A549 (cell line): ENCODE measurements at regions not wholly inside any gene's neighbourhood (a gene's known extent, or its start where the extent isn't known, plus 50 kb on each side); places are given as distances from the start of the nearest gene placed in this dataset.

Source experiments
- ATAC-seq, 2 experiments: fragments of 200-7000 bp in 1 of 2; fragments of >200 bp in 1 of 2; cut with Nextera tagmentation in 1 of 2; cut with Tn5 transposase in 1 of 2; 3 replicates each; pipeline versions ENCODE4 v1.8.0 to v1.9.1; 2018 to 2020; ENCODE audit warnings: mild to moderate bottlenecking in 1 of 2, moderate library complexity in 1 of 2
- CTCF ChIA-PET: fragments of 300-600 bp; sonication (Branson Sonifier 250); formaldehyde crosslinking; extraction: SDS; loops from one replicate; lab custom pipeline; 2021; ENCODE audit warnings: antibody characterized with exemption, inconsistent platforms; lab: Yijun Ruan, JAX
- POLR2A ChIA-PET: fragments of 350-600 bp; formaldehyde crosslinking; extraction: SDS; loops from one replicate; lab custom pipeline; 2021; ENCODE audit warnings: antibody characterized with exemption, inconsistent platforms; lab: Yijun Ruan, JAX
- DNase-seq, 2 experiments: peaks; one replicate each; pipeline versions ENCODE4 v3.0.0 to v3.0.0-alpha.2; 2011 to 2016; ENCODE audit warnings: low read depth in 1 of 2, low spot score in 1 of 2
- FAIRE-seq: peaks from 2 replicates; lab custom pipeline; 2011; peaks lifted over from hg19 to GRCh38; lab: Jason Lieb, UNC
- H3K27ac ChIP-seq, 2 experiments: fragments of >200 bp; sonication (Bioruptor Twin); formaldehyde crosslinking; 3 replicates each; pipeline ENCODE4 v1.5.1; 2016 to 2017
- H3K4me1 ChIP-seq: fragments of >200 bp; sonication (Bioruptor Twin); formaldehyde crosslinking; 3 replicates; pipeline ENCODE4 v1.6.1; 2016
- H3K4me2 ChIP-seq: fragments of >200 bp; sonication (Bioruptor Twin); formaldehyde crosslinking; 3 replicates; pipeline ENCODE4 v1.6.1; 2016
- H3K4me3 ChIP-seq: fragments of >200 bp; sonication (Bioruptor Twin); formaldehyde crosslinking; 3 replicates; pipeline ENCODE4 v1.5.1; 2016
- H3K9me3 ChIP-seq: fragments of >200 bp; sonication (Bioruptor Twin); formaldehyde crosslinking; 3 replicates; pipeline ENCODE4 v1.6.1; 2016
- ATOH8 ChIP-seq: fragments of 250-450 bp; sonication (Bioruptor Pico); IDR thresholded peaks from 2 replicates; pipeline ENCODE4 v1.5.0; 2020; ENCODE audit warnings: low read depth, mild to moderate bottlenecking, moderate library complexity
- CBX8 ChIP-seq: fragments of 200-600 bp; sonication (generic); IDR thresholded peaks from 2 replicates; pipeline ENCODE4 v1.6.1; 2016
- CHD4 ChIP-seq: fragments of 200-600 bp; sonication (generic); IDR thresholded peaks from 2 replicates; pipeline ENCODE4 v1.6.1; 2016; ENCODE audit warnings: antibody characterized with exemption, mild to moderate bottlenecking, borderline replicate concordance
- E2F6 ChIP-seq: IDR thresholded peaks from 2 replicates; pipeline ENCODE4 v1.6.1; 2012; ENCODE audit warnings: low read depth, borderline replicate concordance
- EP300 ChIP-seq, 2 experiments: fragments of >200 bp; sonication (Bioruptor Twin); formaldehyde crosslinking; IDR thresholded peaks; 2 replicates in 1 of 2; 3 replicates in 1 of 2; pipeline ENCODE4 v1.6.1; 2016 to 2017
- HES2 ChIP-seq: fragments of >200 bp; sonication (Bioruptor Twin); formaldehyde crosslinking; IDR thresholded peaks from 2 replicates; pipeline ENCODE4 v1.6.1; 2016
- HEYL ChIP-seq: fragments of 250-450 bp; sonication (Bioruptor Pico); IDR thresholded peaks from 2 replicates; pipeline ENCODE4 v1.8.0; 2021; ENCODE audit warnings: mild to moderate bottlenecking, moderate library complexity
- HMGXB4 ChIP-seq: fragments of 250-450 bp; sonication (Bioruptor Pico); IDR thresholded peaks from 2 replicates; pipeline ENCODE4 v1.5.0; 2021; ENCODE audit warnings: mild to moderate bottlenecking, moderate library complexity, borderline replicate concordance
- HOXA7 ChIP-seq: fragments of 250-450 bp; sonication (Bioruptor Pico); IDR thresholded peaks from 2 replicates; pipeline ENCODE4 v1.5.0; 2020; ENCODE audit warnings: mild to moderate bottlenecking, moderate library complexity
- KDM5A ChIP-seq: fragments of 200-600 bp; sonication (generic); IDR thresholded peaks from 2 replicates; pipeline ENCODE4 v1.6.1; 2016; ENCODE audit warnings: antibody characterized with exemption, mild to moderate bottlenecking
- MAFK ChIP-seq: fragments of 450-650 bp; IDR thresholded peaks from 2 replicates; pipeline ENCODE4 v1.6.1; 2014; ENCODE audit not compliant: partially characterized antibody
- NPAS2 ChIP-seq: fragments of 250-450 bp; sonication (Bioruptor Pico); IDR thresholded peaks from 2 replicates; pipeline ENCODE4 v1.8.0; 2022; ENCODE audit warnings: mild to moderate bottlenecking, moderate library complexity, borderline replicate concordance
- NR3C1 ChIP-seq: fragments of >200 bp; sonication (Bioruptor Twin); formaldehyde crosslinking; IDR thresholded peaks from 3 replicates; pipeline ENCODE4 v1.6.1; 2017
- PBX3 ChIP-seq: IDR thresholded peaks from 2 replicates; pipeline ENCODE4 v1.6.1; 2012
- POLR2A ChIP-seq: IDR thresholded peaks from 2 replicates; pipeline ENCODE4 v1.6.1; 2012; ENCODE audit warnings: mild to moderate bottlenecking, low read length
- POLR2AphosphoS2 ChIP-seq: conservative IDR thresholded peaks from 2 replicates; pipeline ENCODE4 v1.6.1; 2012; ENCODE audit warnings: low read length, improper control_type of control experiment, inconsistent platforms
- RAD21 ChIP-seq, 2 experiments: fragments of >200 bp in 1 of 2; sonication (Bioruptor Twin) in 1 of 2; formaldehyde crosslinking in 1 of 2; IDR thresholded peaks in 1 of 2; conservative IDR thresholded peaks in 1 of 2; 2 replicates in 1 of 2; 3 replicates in 1 of 2; pipeline ENCODE4 v1.6.1; 2012 to 2018; ENCODE audit warnings: inconsistent platforms in 1 of 2
- RARB ChIP-seq: fragments of 250-450 bp; sonication (Bioruptor Pico); IDR thresholded peaks from 2 replicates; pipeline ENCODE4 v1.8.0; 2021; ENCODE audit warnings: mild to moderate bottlenecking, moderate library complexity
- RCOR1 ChIP-seq: fragments of 150-350 bp; IDR thresholded peaks from 2 replicates; pipeline ENCODE4 v1.6.1; 2014; ENCODE audit warnings: antibody characterized with exemption, low read length, low read depth
- RFX5 ChIP-seq: fragments of 450-650 bp; IDR thresholded peaks from 2 replicates; pipeline ENCODE4 v1.7.1; 2014; ENCODE audit warnings: antibody characterized with exemption, mild to moderate bottlenecking, moderate library complexity
- TFCP2L1 ChIP-seq: fragments of 250-450 bp; sonication (Bioruptor Pico); IDR thresholded peaks from 2 replicates; pipeline ENCODE4 v1.5.0; 2021; ENCODE audit warnings: mild to moderate bottlenecking
- USF2 ChIP-seq: fragments of 450-650 bp; IDR thresholded peaks from 2 replicates; pipeline ENCODE4 v1.6.1; 2014; ENCODE audit warnings: antibody characterized with exemption
- ZFP36 ChIP-seq: fragments of 450-650 bp; IDR thresholded peaks from 2 replicates; pipeline ENCODE4 v1.6.1; 2014; ENCODE audit warnings: borderline replicate concordance; ENCODE audit not compliant: partially characterized antibody
- WGBS: methylation state at CpG from one replicate; pipeline ENCODE4 v1.1.6; 2017; ENCODE audit errors: missing lambda C conversion rate; 5-methylcytosine and 5-hydroxymethylcytosine counted together

- DNase-seq, result no peak
- TF ChIP-seq POLR2A (no peak), RFX5 (no peak), RCOR1 (no peak)
- 79% methylated on average over 6 of the region's 6 CpGs for WGBS
- no peak for FAIRE-seq
- ChIA-PET POLR2A (no interaction called here), CTCF (no interaction called here)
- Histone ChIP-seq H3K4me3 (no peak overlapping the region), H3K4me2 (no peak overlapping the region), H3K9me3 (no peaks in the 10 kb centered on the region), H3K27ac (no peak overlapping the region), H3K4me1 (peaks cover 5% of the 10 kb centered on the region; the same call in 1 of the 3 replicates)
- ATAC-seq, result no peak
Measured at GRCh38 chr12:92020983-92021665, 124.5 kb downstream of the BTG1 start.

GRCh38 chr12:92019491-92020277 lies 126.0 kb downstream of the BTG1 start:
- DNase-seq (no peak), FAIRE-seq (no peak), ATAC-seq (no peak)
- POLR2A ChIA-PET, result no interaction called here
- Histone ChIP-seq H3K9me3 (no peaks in the 10 kb centered on the region), H3K27ac (no peak overlapping the region), H3K4me1 (peaks cover 5% of the 10 kb centered on the region; the same call in 1 of the 3 replicates), H3K4me2 (no peak overlapping the region), H3K4me3 (no peak overlapping the region)
- WGBS, result 79% methylated on average over 3 of the region's 3 CpGs
- TF ChIP-seq TFCP2L1 (CRISPR knock-in tag) (no peak), HES2 (no peak), USF2 (no peak), E2F6 (no peak), POLR2AphosphoS2 (no peak), KDM5A (no peak), NR3C1 (no peak), CBX8 (no peak), EP300 (IDR thresholded peaks at IDR 0.05) (no peak), HMGXB4 (no peak), RAD21 (conservative IDR thresholded peaks at IDR 0.05 in 1 of 2, IDR thresholded peaks at IDR 0.05 in 1 of 2) (no peak)
- CTCF ChIA-PET, result no interaction called here

GRCh38 chr12:92012691-92013090 lies 133.0 kb downstream of the BTG1 start:
- ChIA-PET POLR2A (no interaction called here), CTCF (no interaction called here)
- 79% methylated on average over 1 of the region's 1 CpG for WGBS
- TF ChIP-seq HOXA7 (CRISPR knock-in tag) (no peak), POLR2AphosphoS2 (no peak), MAFK (no peak), NPAS2 (CRISPR knock-in tag) (no peak), PBX3 (no peak), NR3C1 (no peak), CHD4 (no peak), ZFP36 (no peak), RARB (CRISPR knock-in tag) (no peak), HEYL (CRISPR knock-in tag) (no peak), RCOR1 (no peak), ATOH8 (CRISPR knock-in tag) (no peak)
- no peak for DNase-seq
- Histone ChIP-seq H3K4me2 (no peak overlapping the region), H3K9me3 (no peaks in the 10 kb centered on the region), H3K27ac (no peak overlapping the region), H3K4me3 (no peak overlapping the region), H3K4me1 (no peaks in the 10 kb centered on the region)
- FAIRE-seq, result no peak
- no peak for ATAC-seq
